SK-N-SH (cell line): ENCODE measurements at regions not wholly inside any gene's neighbourhood (a gene's known extent, or its start where the extent isn't known, plus 50 kb on each side); places are given as distances from the start of the nearest gene placed in this dataset.

ENCODE experiments used
- CTCF ChIP-seq: fragments of 200-600 bp; sonication (generic); IDR thresholded peaks from 2 replicates; pipeline ENCODE4 v1.6.1; 2017; ENCODE audit warnings: antibody characterized with exemption, mild to moderate bottlenecking, moderate library complexity
- EP300 ChIP-seq, 2 experiments: IDR thresholded peaks; 2 replicates each; pipeline versions ENCODE4 v1.4.0 to v1.6.1; 2012; ENCODE audit warnings: borderline replicate concordance in 1 of 2, low read depth in 1 of 2, low read length in 1 of 2
- EZH2phosphoT487 ChIP-seq: fragments of 200-600 bp; sonication (generic); IDR thresholded peaks from 2 replicates; pipeline ENCODE4 v1.6.1; 2017; ENCODE audit warnings: low read depth, mixed run types, mild to moderate bottlenecking, antibody characterized with exemption, moderate library complexity, borderline replicate concordance
- FOSL2 ChIP-seq: IDR thresholded peaks from 2 replicates; pipeline ENCODE4 v1.4.0; 2012; ENCODE audit warnings: low read depth, mild to moderate bottlenecking, moderate library complexity, borderline replicate concordance
- GABPA ChIP-seq: IDR thresholded peaks from 2 replicates; pipeline ENCODE4 v1.4.0; 2012; ENCODE audit warnings: low read depth, mild to moderate bottlenecking
- MAX ChIP-seq: IDR thresholded peaks from 2 replicates; pipeline ENCODE4 v1.4.0; 2012; ENCODE audit warnings: low read depth
- MXI1 ChIP-seq: IDR thresholded peaks from 2 replicates; pipeline ENCODE4 v1.6.1; 2012; ENCODE audit warnings: mild to moderate bottlenecking, low read depth, low read length, improper control_type of control experiment
- PBX3 ChIP-seq: IDR thresholded peaks from 2 replicates; pipeline ENCODE4; 2012
- POLR2AphosphoS5 ChIP-seq: IDR thresholded peaks from 2 replicates; pipeline ENCODE4 v1.6.1; 2012; ENCODE audit warnings: low read depth, low read length
- REST ChIP-seq: IDR thresholded peaks from 2 replicates; pipeline ENCODE4 v1.6.1; 2012; ENCODE audit warnings: mild to moderate bottlenecking, low read depth, low read length, moderate library complexity
- RFX5 ChIP-seq: IDR thresholded peaks from 2 replicates; pipeline ENCODE4 v1.6.1; 2012; ENCODE audit warnings: mild to moderate bottlenecking, improper control_type of control experiment, low read length
- TCF12 ChIP-seq: IDR thresholded peaks from 2 replicates; pipeline ENCODE4 v1.4.0; 2012

- no peak for TF ChIP-seq CTCF
- TF ChIP-seq GABPA, result no peak
- TF ChIP-seq REST, result no peak
- no peak for TF ChIP-seq MXI1
- no peak for TF ChIP-seq EP300 (IDR thresholded peaks at IDR 0.05; ENCODE audit: borderline replicate concordance in 1 of 2, low read depth in 1 of 2, low read length in 1 of 2)
- no peak for TF ChIP-seq TCF12
- no peak for TF ChIP-seq EZH2phosphoT487
- no peak for TF ChIP-seq MAX
- TF ChIP-seq POLR2AphosphoS5, result no peak
- TF ChIP-seq RFX5, result no peak
- TF ChIP-seq PBX3, result no peak
- no peak for TF ChIP-seq FOSL2
Observed at GRCh38 chr2:204090021-204090420, 153.5 kb downstream of the ICOS start.
